GM19043 (cell line): ENCODE measurements at regions not wholly inside any gene's neighbourhood (a gene's known extent, or its start where the extent isn't known, plus 50 kb on each side); places are given as distances from the start of the nearest gene placed in this dataset.
"Not testable (repeated sequence)": the region's sequence is repeated elsewhere in the genome, so short reads cannot be mapped to it uniquely, and the experiment has no call there.

ENCODE experiments used
- ATAC-seq: cut with Tn5 transposase; IDR thresholded peaks from one replicate; pipeline ENCODE4 v1.9.1; 2021; ENCODE audit warnings: low read depth; ENCODE audit not compliant: unreplicated experiment

- ATAC-seq: no peak
Observed at GRCh38 chr21:39006571-39007311, 176.5 kb downstream of the PSMG1 start.

- no peak for ATAC-seq
Observed at GRCh38 chr21:39005502-39005787, 177.8 kb downstream of the PSMG1 start.

GRCh38 chr21:39004634-39005501, 178.4 kb downstream of the PSMG1 start:
- no peak for ATAC-seq

- ATAC-seq: no peak
Observed at GRCh38 chr21:39003982-39004633, 179.1 kb downstream of the PSMG1 start.

GRCh38 chr21:39001341-39001740, 181.9 kb downstream of the PSMG1 start:
- ATAC-seq: no peak

- ATAC-seq: no peak
Observed at GRCh38 chr21:39000496-39000895, 182.8 kb downstream of the PSMG1 start.

- no peak for ATAC-seq
Observed at GRCh38 chr21:38999161-38999560, 184.1 kb downstream of the PSMG1 start.

- not testable (repeated sequence) for ATAC-seq
Observed at GRCh38 chr21:38998281-38998680, 185.0 kb downstream of the PSMG1 start.

- ATAC-seq: not testable (repeated sequence)
Observed at GRCh38 chr21:38997843-38998175, 185.4 kb downstream of the PSMG1 start.

GRCh38 chr21:38997051-38997842, 186.0 kb downstream of the PSMG1 start:
- no peak for ATAC-seq

GRCh38 chr21:38996355-38996754, 186.9 kb downstream of the PSMG1 start:
- no peak for ATAC-seq

GRCh38 chr21:38995731-38996130, 187.5 kb downstream of the PSMG1 start:
- no peak for ATAC-seq

GRCh38 chr21:38995071-38995669, 188.1 kb downstream of the PSMG1 start:
- no peak for ATAC-seq

- ATAC-seq: no peak
Observed at GRCh38 chr21:38994042-38994441, 188.3 kb downstream of the ETS2 start.

GRCh38 chr21:38993561-38993960, 187.8 kb downstream of the ETS2 start:
- ATAC-seq: no peak

GRCh38 chr21:38992737-38993136, 187.0 kb downstream of the ETS2 start:
- ATAC-seq: no peak

GRCh38 chr21:38990424-38990794, 184.7 kb downstream of the ETS2 start:
- ATAC-seq: no peak

GRCh38 chr21:38989745-38990423, 184.2 kb downstream of the ETS2 start:
- ATAC-seq: no peak

- no peak for ATAC-seq
Observed at GRCh38 chr21:38989379-38989744, 183.6 kb downstream of the ETS2 start.
